OCI-LY3 (cell line): ENCODE measurements at regions not wholly inside any gene's neighbourhood (a gene's known extent, or its start where the extent isn't known, plus 50 kb on each side); places are given as distances from the start of the nearest gene placed in this dataset.

Experiments used
- H2AFZ ChIP-seq: fragments of 200-600, 300-600 bp; shearing (Covaris generic); 2 replicates; pipeline ENCODE4 v1.6.0; 2014; ENCODE audit warnings: antibody characterized with exemption, low read depth, low read length
- H3K27ac ChIP-seq: fragments of 200-600, 300-600 bp; sonication (generic); 2 replicates; pipeline ENCODE4 v1.5.1; 2014; ENCODE audit warnings: mild to moderate bottlenecking, low read length, moderate library complexity, mixed read lengths
- H3K27me3 ChIP-seq: fragments of 200-600, 300-600 bp; sonication (generic); 2 replicates; pipeline ENCODE4 v1.6.1; 2014; ENCODE audit warnings: low read depth, low read length, mixed read lengths
- H3K36me3 ChIP-seq: fragments of 200-600, 300-600 bp; sonication (generic); replicated peaks from 2 replicates; pipeline ENCODE3; 2014; ENCODE audit warnings: low read depth, low read length, mixed read lengths
- H3K4me1 ChIP-seq: fragments of 300-600, 200-600 bp; sonication (generic); 2 replicates; pipeline ENCODE4 v1.6.1; 2014; ENCODE audit warnings: low read length, mixed read lengths
- H3K4me2 ChIP-seq: fragments of 200-600, 300-600 bp; sonication (generic); 2 replicates; pipeline ENCODE4 v1.6.1; 2014; ENCODE audit warnings: low read length, mixed read lengths
- H3K4me3 ChIP-seq: fragments of 300-600, 200-600 bp; sonication (generic); 2 replicates; pipeline ENCODE4 v1.5.1; 2014; ENCODE audit warnings: antibody characterized with exemption, mild to moderate bottlenecking, low read length, moderate library complexity
- H3K79me2 ChIP-seq: fragments of 300-600, 200-600 bp; shearing (Covaris generic); 2 replicates; pipeline ENCODE4 v1.6.1; 2014; ENCODE audit warnings: mild to moderate bottlenecking, low read length, mixed read lengths
- H3K9ac ChIP-seq: fragments of 300-600, 200-600 bp; shearing (Covaris generic); 2 replicates; pipeline ENCODE4 v1.6.0; 2014; ENCODE audit warnings: mild to moderate bottlenecking, low read length, moderate library complexity
- H3K9me3 ChIP-seq: fragments of 200-600, 300-600 bp; shearing (Covaris generic); 2 replicates; pipeline ENCODE4 v1.6.1; 2014; ENCODE audit warnings: low read length, mixed read lengths; ENCODE audit not compliant: insufficient read depth
- H4K20me1 ChIP-seq: fragments of 200-600, 300-600 bp; sonication (generic); 2 replicates; pipeline ENCODE4 v1.6.1; 2016; ENCODE audit warnings: low read length, mixed read lengths; ENCODE audit not compliant: insufficient read depth
- EZH2phosphoT487 ChIP-seq: fragments of 200-600 bp; shearing (Covaris generic); IDR thresholded peaks from 2 replicates; pipeline ENCODE4 v1.6.1; 2018; ENCODE audit warnings: antibody characterized with exemption, mixed run types, low read depth
- TF ChIP-seq, protein P1 (sequence below): fragments of 200-600, 300-600 bp; sonication (generic); IDR thresholded peaks from 2 replicates; pipeline ENCODE4 v1.5.1; 2014; ENCODE audit warnings: antibody characterized with exemption, low read length, low read depth

DNA sequence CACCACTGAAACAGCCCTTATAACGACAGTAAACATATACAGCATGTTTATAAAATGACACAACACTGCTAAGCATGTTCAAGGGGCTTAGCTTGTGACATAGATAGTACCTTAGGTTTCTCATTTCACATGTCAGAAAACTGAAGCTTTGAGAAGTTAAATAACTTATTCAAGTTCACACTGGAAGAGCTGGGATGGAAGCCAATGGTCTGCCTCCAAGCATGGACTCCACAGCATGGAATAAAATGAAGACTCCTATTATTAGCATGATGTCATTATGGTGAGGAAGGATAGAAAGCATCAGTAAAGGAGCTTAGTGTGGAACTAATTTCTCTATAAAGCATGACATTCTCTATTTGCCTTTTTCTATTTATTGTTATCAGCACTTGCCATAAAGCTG, 316.7 kb downstream of the PLK2 start:
- H3K9me3 ChIP-seq: no peaks in the 10 kb centered on the region
- H3K27ac ChIP-seq: no peak overlapping the region
- no peak overlapping the region for H3K4me3 ChIP-seq
- H3K4me2 ChIP-seq: no peak overlapping the region
- H4K20me1 ChIP-seq: no peaks in the 10 kb centered on the region
- H3K79me2 ChIP-seq: no peaks in the 10 kb centered on the region
- H3K36me3 ChIP-seq: no peaks in the 10 kb centered on the region
- H2AFZ ChIP-seq: no peak overlapping the region
- TF ChIP-seq EZH2phosphoT487: no peak
- TF ChIP-seq, protein P1, sequence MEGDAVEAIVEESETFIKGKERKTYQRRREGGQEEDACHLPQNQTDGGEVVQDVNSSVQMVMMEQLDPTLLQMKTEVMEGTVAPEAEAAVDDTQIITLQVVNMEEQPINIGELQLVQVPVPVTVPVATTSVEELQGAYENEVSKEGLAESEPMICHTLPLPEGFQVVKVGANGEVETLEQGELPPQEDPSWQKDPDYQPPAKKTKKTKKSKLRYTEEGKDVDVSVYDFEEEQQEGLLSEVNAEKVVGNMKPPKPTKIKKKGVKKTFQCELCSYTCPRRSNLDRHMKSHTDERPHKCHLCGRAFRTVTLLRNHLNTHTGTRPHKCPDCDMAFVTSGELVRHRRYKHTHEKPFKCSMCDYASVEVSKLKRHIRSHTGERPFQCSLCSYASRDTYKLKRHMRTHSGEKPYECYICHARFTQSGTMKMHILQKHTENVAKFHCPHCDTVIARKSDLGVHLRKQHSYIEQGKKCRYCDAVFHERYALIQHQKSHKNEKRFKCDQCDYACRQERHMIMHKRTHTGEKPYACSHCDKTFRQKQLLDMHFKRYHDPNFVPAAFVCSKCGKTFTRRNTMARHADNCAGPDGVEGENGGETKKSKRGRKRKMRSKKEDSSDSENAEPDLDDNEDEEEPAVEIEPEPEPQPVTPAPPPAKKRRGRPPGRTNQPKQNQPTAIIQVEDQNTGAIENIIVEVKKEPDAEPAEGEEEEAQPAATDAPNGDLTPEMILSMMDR: no peak
- no peak overlapping the region for H3K9ac ChIP-seq
- no peaks in the 10 kb centered on the region for H3K4me1 ChIP-seq
- H3K27me3 ChIP-seq: no peaks in the 10 kb centered on the region

DNA sequence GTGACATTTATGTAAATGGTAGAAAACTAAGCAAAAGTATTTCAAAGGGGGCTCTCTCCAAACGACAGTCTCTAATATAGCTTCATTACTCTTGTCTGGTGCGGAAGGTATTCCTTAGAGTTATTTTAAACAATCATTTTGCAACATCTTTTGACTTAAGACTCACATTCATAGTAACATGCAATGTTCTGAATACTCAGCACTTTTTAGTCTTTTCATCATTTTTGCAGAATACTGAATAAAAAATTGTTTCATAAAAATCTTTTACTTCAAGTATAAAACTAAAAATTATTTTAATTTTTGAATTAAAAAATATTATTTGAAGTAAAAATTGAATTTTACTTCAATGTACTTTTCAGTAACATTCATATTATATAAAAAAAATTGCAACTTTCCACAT, 321.1 kb downstream of the PLK2 start:
- H3K4me1 ChIP-seq: no peaks in the 10 kb centered on the region
- TF ChIP-seq, protein P1: no peak
- TF ChIP-seq EZH2phosphoT487: no peak
- no peak overlapping the region for H3K4me2 ChIP-seq
- no peak overlapping the region for H3K4me3 ChIP-seq
- H3K79me2 ChIP-seq: no peaks in the 10 kb centered on the region
- no peaks in the 10 kb centered on the region for H3K27me3 ChIP-seq
- no peaks in the 10 kb centered on the region for H3K9me3 ChIP-seq
- H4K20me1 ChIP-seq: no peaks in the 10 kb centered on the region
- no peak overlapping the region for H3K9ac ChIP-seq
- no peak overlapping the region for H2AFZ ChIP-seq
- no peak overlapping the region for H3K27ac ChIP-seq
- no peaks in the 10 kb centered on the region for H3K36me3 ChIP-seq

DNA sequence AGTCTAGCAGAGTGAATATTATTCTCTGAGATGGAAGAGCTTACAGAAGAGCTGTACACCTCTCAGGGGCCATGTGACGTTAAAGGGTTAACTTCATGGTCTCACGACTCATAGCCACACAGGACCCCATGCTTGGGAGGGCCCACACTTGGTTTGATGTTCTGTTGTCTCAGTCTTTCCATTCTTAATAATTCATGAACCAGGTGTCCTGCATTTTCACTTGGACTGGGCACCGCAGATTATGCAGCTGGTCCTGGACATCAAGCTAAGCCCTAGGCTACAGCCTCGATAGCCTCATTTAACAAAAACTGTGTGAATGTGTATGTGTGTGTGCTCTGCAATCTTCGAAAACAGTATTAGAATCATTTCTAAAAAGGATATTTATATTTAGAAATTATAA, 323.5 kb downstream of the PLK2 start:
- Histone ChIP-seq H2AFZ (no peak overlapping the region), H3K4me2 (no peak overlapping the region), H3K9ac (no peak overlapping the region), H4K20me1 (no peaks in the 10 kb centered on the region), H3K9me3 (no peaks in the 10 kb centered on the region), H3K4me3 (no peak overlapping the region), H3K4me1 (no peaks in the 10 kb centered on the region), H3K27me3 (no peaks in the 10 kb centered on the region), H3K79me2 (no peaks in the 10 kb centered on the region), H3K36me3 (no peaks in the 10 kb centered on the region), H3K27ac (no peak overlapping the region)
- TF ChIP-seq, protein P1: no peak
- no peak for TF ChIP-seq EZH2phosphoT487

DNA sequence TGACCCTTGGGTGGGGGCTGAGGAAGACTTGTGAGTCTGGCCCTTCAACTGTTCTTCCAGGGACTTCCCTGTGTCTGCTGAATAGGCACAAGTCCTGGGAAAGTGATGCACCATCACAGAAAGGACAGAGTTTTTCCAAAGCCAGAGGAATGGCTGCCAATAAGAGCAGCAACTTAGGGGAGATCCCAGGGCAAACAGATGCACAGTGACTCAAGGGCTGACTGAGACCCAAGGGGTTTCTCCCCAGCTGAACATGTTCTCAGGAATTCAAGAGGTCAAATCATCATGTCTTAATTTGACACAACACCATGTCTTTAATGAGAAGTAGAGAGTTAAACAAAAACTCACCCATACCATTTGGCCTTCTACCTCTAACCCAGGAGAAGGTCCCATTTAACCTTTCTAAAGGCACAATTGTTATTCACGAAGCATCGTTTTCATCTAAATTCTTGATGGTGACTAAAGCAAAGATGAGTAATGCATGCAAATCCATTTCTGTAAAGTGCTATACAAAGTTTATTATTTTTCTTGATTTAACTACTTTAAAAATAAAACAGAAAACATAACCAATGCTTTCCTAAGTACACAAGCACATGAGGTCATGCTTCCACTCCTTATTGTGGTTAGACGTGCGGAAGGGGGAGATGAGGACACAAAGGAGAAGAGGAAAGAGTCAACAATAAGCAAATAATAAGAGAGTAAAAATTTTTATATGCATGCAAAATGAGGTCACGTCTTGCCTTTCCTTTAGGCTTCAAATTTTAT, 324.1 kb downstream of the PLK2 start:
- H3K4me1 ChIP-seq: no peaks in the 10 kb centered on the region
- H2AFZ ChIP-seq: no peak overlapping the region
- TF ChIP-seq, protein P1: no peak
- no peak for TF ChIP-seq EZH2phosphoT487
- H3K79me2 ChIP-seq: no peaks in the 10 kb centered on the region
- no peak overlapping the region for H3K9ac ChIP-seq
- H3K27ac ChIP-seq: no peak overlapping the region
- no peak overlapping the region for H3K4me3 ChIP-seq
- no peaks in the 10 kb centered on the region for H3K9me3 ChIP-seq
- no peaks in the 10 kb centered on the region for H4K20me1 ChIP-seq
- no peaks in the 10 kb centered on the region for H3K36me3 ChIP-seq
- H3K27me3 ChIP-seq: no peaks in the 10 kb centered on the region
- H3K4me2 ChIP-seq: no peak overlapping the region
